NT2/D1 (cell line): ENCODE measurements at regions not wholly inside any gene's neighbourhood (a gene's known extent, or its start where the extent isn't known, plus 50 kb on each side); places are given as distances from the start of the nearest gene placed in this dataset.
"Not testable (repeated sequence)": the region's sequence is repeated elsewhere in the genome, so short reads cannot be mapped to it uniquely, and the experiment has no call there.

Experiments
- DNase-seq: peaks from one replicate; pipeline ENCODE4 v3.0.0-alpha.2; 2011; ENCODE audit warnings: low read depth, low spot score
- H3K27me3 ChIP-seq: 2 replicates; pipeline ENCODE4 v1.6.0; 2011; ENCODE audit warnings: mild to moderate bottlenecking; ENCODE audit not compliant: insufficient read length, insufficient read depth
- H3K36me3 ChIP-seq: 2 replicates; pipeline ENCODE4 v1.6.1; 2011; ENCODE audit warnings: mild to moderate bottlenecking, low read length, mixed read lengths; ENCODE audit not compliant: insufficient read depth, insufficient read length
- H3K4me1 ChIP-seq: 2 replicates; pipeline ENCODE4 v1.5.1; 2011; ENCODE audit not compliant: insufficient read depth, insufficient read length
- H3K4me3 ChIP-seq: 2 replicates; pipeline ENCODE4 v1.5.1; 2011; ENCODE audit warnings: low read depth; ENCODE audit not compliant: insufficient read length
- H3K9ac ChIP-seq: 2 replicates; pipeline ENCODE4 v1.6.0; 2011; ENCODE audit warnings: low read depth; ENCODE audit not compliant: insufficient read length
- H3K9me3 ChIP-seq: 2 replicates; pipeline ENCODE4 v1.5.1; 2011; ENCODE audit warnings: mild to moderate bottlenecking, low read length; ENCODE audit not compliant: insufficient read depth
- SUZ12 ChIP-seq: IDR thresholded peaks from 2 replicates; pipeline ENCODE4 v1.6.1; 2011; ENCODE audit not compliant: insufficient read length, insufficient read depth; ENCODE audit errors: extremely low read depth
- YY1 ChIP-seq: IDR thresholded peaks from 2 replicates; pipeline ENCODE4 v1.6.1; 2011; ENCODE audit not compliant: insufficient read length, insufficient read depth
- ZNF274 ChIP-seq: IDR thresholded peaks from 2 replicates; pipeline ENCODE4 v1.6.1; 2011; ENCODE audit warnings: mild to moderate bottlenecking, low read depth, low read length

DNA sequence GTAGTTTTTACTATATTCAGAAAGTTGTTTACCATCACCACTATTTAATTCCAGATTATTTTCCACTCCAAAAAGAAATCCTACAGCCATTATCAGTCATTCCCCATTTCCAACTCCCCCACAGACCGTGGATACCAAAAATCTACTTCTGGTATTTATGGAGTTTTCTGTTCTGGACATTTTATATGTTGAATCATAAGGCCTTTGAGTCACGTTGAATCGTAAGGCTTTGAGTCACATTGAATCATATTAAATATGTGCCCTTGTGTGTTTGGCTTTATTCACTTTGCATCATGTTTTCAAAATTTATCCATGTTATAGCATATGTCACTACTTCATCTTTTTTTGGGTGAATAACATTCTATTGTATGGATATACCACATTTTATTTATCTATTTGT is 454.1 kb upstream of the NUDT12 start:
- no peak for DNase-seq
- TF ChIP-seq SUZ12 (no peak), ZNF274 (no peak), YY1 (no peak)
- no peak overlapping the region for H3K9ac ChIP-seq
- no peaks in the 10 kb centered on the region for H3K36me3 ChIP-seq
- no peaks in the 10 kb centered on the region for H3K27me3 ChIP-seq
- H3K4me3 ChIP-seq = no peak overlapping the region
- no peaks in the 10 kb centered on the region for H3K9me3 ChIP-seq
- no peaks in the 10 kb centered on the region for H3K4me1 ChIP-seq

DNA sequence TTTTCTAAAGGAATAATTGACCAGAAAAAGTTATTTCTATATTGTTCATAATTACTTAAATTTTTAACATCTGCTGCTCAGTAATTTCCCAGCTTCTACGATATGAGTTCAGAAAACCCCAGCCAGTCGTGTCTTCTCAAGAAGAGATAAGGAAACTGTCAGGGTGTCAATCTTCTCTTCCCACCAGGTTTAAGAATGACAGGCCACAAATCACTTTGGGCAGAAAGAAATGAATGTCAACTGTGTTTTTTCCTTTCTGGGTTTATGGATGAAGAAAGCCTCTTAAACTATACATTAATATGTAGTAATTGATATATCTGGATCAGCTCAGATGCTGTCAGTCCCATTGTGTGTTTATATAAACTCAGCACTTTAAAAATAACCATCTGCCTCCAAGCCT is 453.2 kb upstream of the NUDT12 start:
- Histone ChIP-seq H3K27me3 (no peaks in the 10 kb centered on the region), H3K4me1 (no peaks in the 10 kb centered on the region), H3K9me3 (no peaks in the 10 kb centered on the region), H3K9ac (no peak overlapping the region), H3K4me3 (no peak overlapping the region), H3K36me3 (no peaks in the 10 kb centered on the region)
- no peak for DNase-seq
- TF ChIP-seq ZNF274 (no peak), SUZ12 (no peak), YY1 (no peak)

DNA sequence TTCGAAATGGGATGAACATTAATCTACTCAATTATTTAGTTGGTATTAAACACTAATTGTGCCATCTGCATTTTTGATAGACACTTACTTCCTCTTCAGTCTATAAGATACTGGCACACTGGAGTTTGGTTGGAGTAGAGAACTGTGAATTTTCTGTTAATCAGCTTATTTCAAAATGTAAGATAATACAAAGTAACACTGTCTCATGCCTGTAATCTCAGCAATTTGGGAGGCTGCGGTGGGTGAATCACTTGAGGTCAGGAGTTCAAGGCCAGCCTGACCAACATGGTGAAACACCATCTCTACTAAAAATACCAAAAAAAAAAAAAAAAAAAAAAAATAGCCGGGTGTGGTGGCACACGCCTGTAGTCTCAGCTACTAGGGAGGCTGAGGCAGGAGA is 440.2 kb upstream of the NUDT12 start:
- not testable (repeated sequence) for H3K4me1 ChIP-seq, H3K36me3 ChIP-seq, H3K9ac ChIP-seq, DNase-seq, H3K4me3 ChIP-seq, H3K9me3 ChIP-seq, H3K27me3 ChIP-seq

DNA sequence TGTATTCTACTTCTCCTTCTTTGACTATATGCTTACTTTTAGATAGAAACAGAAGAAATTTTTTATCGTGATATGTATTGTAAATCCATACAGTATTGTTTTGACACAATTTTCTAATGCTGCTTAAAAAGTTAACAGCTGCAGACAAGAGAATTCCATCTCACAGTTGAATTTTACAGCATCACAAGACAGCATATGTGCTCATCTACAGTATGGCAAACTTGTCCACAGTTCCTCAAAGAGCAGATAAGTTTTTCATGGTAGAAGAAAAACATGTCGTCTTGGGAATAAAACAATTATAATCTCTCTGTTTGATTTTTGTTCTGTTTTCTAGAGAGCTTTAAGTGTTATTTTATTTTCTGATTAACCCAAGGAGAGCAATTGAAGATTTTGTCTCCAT is 438.5 kb upstream of the NUDT12 start:
- H3K9ac ChIP-seq = no peak overlapping the region
- no peaks in the 10 kb centered on the region for H3K27me3 ChIP-seq
- no peaks in the 10 kb centered on the region for H3K36me3 ChIP-seq
- no peaks in the 10 kb centered on the region for H3K4me1 ChIP-seq
- H3K9me3 ChIP-seq = no peaks in the 10 kb centered on the region
- no peak overlapping the region for H3K4me3 ChIP-seq
- no peak for TF ChIP-seq SUZ12
- no peak for TF ChIP-seq ZNF274
- TF ChIP-seq YY1 = no peak
- DNase-seq = no peak

DNA sequence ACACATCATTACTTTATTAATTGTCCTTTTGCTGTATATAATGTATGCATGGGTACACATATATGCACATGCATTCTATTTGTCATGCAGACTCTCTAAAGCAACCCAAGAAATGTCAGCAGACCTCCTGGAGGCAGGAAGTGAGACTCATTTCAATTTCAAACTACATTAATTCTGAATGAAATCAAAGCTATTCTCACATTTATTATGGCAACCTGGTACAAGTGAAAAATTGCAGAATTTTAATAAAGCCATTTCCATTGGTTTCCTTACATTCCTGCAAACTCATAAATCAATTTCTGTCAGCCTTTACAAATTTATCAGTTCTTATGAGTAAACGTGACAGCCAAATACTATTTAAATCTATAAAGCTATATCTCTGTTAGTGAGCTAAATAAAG is 430.4 kb upstream of the NUDT12 start:
- no peaks in the 10 kb centered on the region for H3K4me1 ChIP-seq
- no peaks in the 10 kb centered on the region for H3K9me3 ChIP-seq
- TF ChIP-seq YY1 = no peak
- TF ChIP-seq SUZ12 = no peak
- TF ChIP-seq ZNF274 = no peak

DNA sequence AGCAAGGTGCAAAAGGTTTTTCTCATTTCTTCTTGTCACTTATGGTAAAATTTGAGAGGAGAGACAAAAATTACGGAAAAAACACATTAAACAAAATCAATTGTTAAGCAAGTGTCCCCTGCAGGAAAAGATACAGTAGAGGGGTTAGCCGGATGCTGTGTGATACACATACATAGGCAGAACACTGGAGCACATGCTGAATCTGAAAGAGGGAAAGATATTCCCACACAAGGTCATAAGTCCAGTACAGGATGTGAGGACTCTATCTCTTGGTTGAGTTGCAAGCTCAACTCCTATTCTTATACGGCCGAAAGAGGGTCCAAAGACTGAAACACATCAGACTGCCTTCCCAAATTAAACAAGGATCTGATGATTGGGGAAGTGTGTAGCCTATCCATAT is 427.5 kb upstream of the NUDT12 start:
- Histone ChIP-seq H3K27me3 (no peaks in the 10 kb centered on the region), H3K36me3 (no peaks in the 10 kb centered on the region), H3K9me3 (no peaks in the 10 kb centered on the region), H3K4me1 (no peaks in the 10 kb centered on the region), H3K9ac (no peak overlapping the region), H3K4me3 (no peak overlapping the region)
- TF ChIP-seq YY1 (no peak), SUZ12 (no peak), ZNF274 (no peak)
- DNase-seq = no peak

More for the DNA sequence above, 430.4 kb upstream of the NUDT12 start:
- H3K27me3 ChIP-seq = no peaks in the 10 kb centered on the region
- no peak overlapping the region for H3K9ac ChIP-seq
- no peaks in the 10 kb centered on the region for H3K36me3 ChIP-seq
- no peak for DNase-seq
- H3K4me3 ChIP-seq = no peak overlapping the region

DNA sequence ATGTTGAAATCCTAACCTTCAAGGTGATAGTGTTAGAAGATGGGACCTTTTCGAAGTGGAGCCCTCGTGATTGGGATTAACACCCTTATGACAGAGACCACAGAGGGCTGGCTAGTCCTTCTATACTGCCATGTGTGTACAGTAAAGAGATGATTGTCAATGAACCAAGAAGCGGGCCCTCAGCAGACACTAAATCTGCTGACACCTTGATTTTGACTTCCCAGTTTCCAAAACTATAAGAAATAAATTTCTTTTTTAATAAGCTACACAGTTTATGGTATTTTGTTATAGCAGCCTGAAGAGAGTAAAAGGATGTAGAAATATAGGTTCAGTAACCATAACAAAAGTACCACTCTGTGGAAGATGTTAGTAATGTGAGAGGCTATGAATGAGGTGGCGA is 419.0 kb upstream of the NUDT12 start:
- H3K4me3 ChIP-seq = no peak overlapping the region
- H3K36me3 ChIP-seq = no peaks in the 10 kb centered on the region
- H3K9ac ChIP-seq = no peak overlapping the region
- TF ChIP-seq SUZ12 (no peak), YY1 (no peak), ZNF274 (no peak)
- no peaks in the 10 kb centered on the region for H3K27me3 ChIP-seq
- no peaks in the 10 kb centered on the region for H3K9me3 ChIP-seq
- no peaks in the 10 kb centered on the region for H3K4me1 ChIP-seq
- DNase-seq = no peak

DNA sequence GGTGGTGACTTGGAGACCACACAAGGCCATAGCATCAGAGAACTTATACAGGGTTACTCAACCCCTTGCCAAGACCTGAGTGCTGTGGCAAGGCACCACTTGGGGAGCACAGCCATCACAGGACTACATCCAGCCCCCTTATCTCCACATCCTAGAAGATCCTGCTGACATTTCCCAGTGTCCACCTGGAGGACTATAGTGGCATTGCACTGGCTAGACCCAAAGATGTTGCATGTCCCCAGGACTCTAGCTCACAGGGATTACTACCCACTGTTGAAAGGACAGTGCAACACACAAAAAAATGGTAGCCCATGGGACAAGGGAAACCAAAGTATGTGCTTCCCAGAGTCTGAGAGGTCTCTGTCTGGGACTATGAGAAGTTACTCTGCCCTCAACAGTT is 411.1 kb upstream of the NUDT12 start:
- Histone ChIP-seq H3K4me1 (no peaks in the 10 kb centered on the region), H3K4me3 (no peak overlapping the region), H3K36me3 (no peaks in the 10 kb centered on the region), H3K27me3 (no peaks in the 10 kb centered on the region), H3K9ac (no peak overlapping the region), H3K9me3 (no peaks in the 10 kb centered on the region)
- no peak for TF ChIP-seq YY1
- no peak for TF ChIP-seq ZNF274
- no peak for TF ChIP-seq SUZ12
- no peak for DNase-seq

DNA sequence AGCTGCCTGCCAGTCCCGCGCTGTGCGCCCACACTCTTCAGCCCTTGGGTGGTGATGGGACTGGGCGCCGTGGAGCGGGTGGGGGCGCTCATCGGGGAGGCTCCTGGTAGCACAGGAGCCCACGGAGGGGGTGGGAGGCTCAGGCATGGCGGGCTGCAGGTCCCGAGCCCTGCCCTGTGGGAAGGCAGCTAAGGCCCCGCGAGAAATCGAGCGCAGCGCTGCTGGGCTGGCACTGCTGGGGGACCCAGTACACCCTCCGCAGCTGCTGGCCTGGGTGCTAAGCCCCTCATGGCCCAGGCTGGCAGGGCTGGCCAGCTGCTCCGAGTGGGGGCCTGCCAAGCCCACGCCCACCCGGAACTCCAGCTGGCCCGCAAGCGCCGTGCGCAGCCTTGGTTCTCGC is 403.7 kb upstream of the NUDT12 start:
- not testable (repeated sequence) for H3K4me3 ChIP-seq, H3K27me3 ChIP-seq, H3K4me1 ChIP-seq, H3K36me3 ChIP-seq, H3K9ac ChIP-seq, DNase-seq
- H3K9me3 ChIP-seq = peaks cover 19% of the 10 kb centered on the region
